ENCODE measurements at regions not wholly inside any gene's neighbourhood (a gene's known extent, or its start where the extent isn't known, plus 50 kb on each side); places are given as distances from the start of the nearest gene placed in this dataset.

DNA sequence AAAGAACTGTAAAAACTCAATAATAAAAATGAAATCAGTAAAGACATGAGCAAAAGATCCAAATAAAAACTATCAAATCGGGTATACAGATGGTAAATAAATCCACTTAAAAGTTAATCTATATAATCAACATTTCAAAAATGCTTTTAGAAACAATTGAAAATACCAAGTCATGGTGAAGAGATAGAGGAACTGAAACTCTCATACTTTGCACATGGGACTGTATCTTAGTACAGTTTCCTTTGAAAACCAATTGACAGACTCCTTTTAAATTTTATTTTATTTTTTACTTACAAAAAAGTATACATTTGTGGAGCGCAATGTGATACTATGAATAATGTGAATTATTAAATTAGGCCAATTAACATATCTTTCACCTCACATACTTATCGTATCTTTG, 98.6 kb upstream of the FAR2 start:
- ATAC-seq = no peak
- no peaks in the 10 kb centered on the region for H3K9me3 ChIP-seq
- TF ChIP-seq, protein P1, sequence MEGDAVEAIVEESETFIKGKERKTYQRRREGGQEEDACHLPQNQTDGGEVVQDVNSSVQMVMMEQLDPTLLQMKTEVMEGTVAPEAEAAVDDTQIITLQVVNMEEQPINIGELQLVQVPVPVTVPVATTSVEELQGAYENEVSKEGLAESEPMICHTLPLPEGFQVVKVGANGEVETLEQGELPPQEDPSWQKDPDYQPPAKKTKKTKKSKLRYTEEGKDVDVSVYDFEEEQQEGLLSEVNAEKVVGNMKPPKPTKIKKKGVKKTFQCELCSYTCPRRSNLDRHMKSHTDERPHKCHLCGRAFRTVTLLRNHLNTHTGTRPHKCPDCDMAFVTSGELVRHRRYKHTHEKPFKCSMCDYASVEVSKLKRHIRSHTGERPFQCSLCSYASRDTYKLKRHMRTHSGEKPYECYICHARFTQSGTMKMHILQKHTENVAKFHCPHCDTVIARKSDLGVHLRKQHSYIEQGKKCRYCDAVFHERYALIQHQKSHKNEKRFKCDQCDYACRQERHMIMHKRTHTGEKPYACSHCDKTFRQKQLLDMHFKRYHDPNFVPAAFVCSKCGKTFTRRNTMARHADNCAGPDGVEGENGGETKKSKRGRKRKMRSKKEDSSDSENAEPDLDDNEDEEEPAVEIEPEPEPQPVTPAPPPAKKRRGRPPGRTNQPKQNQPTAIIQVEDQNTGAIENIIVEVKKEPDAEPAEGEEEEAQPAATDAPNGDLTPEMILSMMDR (IDR thresholded peaks at IDR 0.05) = no peak
- H3K4me3 ChIP-seq = no peak overlapping the region
- no peak for DNase-seq
- intact Hi-C loops (cut with DNase I, micrococcal nuclease) = no loop called here
- H3K4me1 ChIP-seq (ENCODE audit: low read depth) = no peaks in the 10 kb centered on the region
- no peaks in the 10 kb centered on the region for H3K36me3 ChIP-seq (ENCODE audit: low read depth)

DNA sequence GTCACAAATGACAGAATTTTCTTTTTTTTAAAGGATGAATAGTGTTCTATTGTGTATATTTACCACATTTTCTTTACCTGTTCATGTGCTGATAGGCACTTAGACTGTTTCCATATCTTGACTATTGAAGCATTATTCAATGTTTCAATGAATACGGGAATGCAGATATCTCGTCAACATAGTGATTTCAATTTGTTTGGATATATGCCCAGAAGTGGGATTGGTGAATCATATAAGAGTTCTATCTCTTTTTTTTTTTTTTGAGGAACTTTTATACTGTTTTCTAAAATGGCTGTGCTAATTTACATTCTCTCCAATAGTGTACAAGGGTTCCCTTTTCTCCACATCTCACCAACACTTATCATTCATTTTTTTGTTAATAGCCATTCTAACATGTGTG, 97.9 kb upstream of the FAR2 start:
- Histone ChIP-seq H3K4me3 (no peak overlapping the region), H3K4me1 (ENCODE audit: low read depth) (no peaks in the 10 kb centered on the region), H3K36me3 (ENCODE audit: low read depth) (no peaks in the 10 kb centered on the region), H3K9me3 (no peaks in the 10 kb centered on the region)
- intact Hi-C loops (cut with DNase I, micrococcal nuclease) = no loop called here
- DNase-seq (no peak), ATAC-seq (no peak)
- TF ChIP-seq, protein P1 (IDR thresholded peaks at IDR 0.05) = no peak

DNA sequence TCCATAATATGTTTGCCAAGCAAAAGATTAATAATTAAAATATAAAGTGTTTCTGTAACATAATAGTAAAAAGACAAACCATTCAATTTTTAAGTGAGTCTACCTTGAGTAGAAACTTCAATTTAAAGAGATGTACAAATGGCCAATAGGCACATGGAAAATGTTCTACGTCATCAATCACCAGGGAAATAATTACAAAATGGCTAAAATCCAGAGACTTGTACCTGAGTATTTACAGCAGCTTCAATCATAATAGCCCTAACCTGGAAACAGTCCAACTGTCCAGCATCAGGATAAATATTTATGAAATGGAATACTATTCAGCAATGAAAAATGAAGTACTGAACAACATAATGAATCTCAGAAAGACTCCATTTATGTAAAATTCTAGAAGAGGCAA, 95.5 kb upstream of the FAR2 start:
- no peak for DNase-seq
- Histone ChIP-seq H3K4me3 (no peak overlapping the region), H3K36me3 (ENCODE audit: low read depth) (no peaks in the 10 kb centered on the region), H3K4me1 (ENCODE audit: low read depth) (no peaks in the 10 kb centered on the region), H3K9me3 (no peaks in the 10 kb centered on the region)
- TF ChIP-seq, protein P1 (IDR thresholded peaks at IDR 0.05) = no peak
- ATAC-seq = no peak
- intact Hi-C loops (cut with DNase I, micrococcal nuclease) = no loop called here

DNA sequence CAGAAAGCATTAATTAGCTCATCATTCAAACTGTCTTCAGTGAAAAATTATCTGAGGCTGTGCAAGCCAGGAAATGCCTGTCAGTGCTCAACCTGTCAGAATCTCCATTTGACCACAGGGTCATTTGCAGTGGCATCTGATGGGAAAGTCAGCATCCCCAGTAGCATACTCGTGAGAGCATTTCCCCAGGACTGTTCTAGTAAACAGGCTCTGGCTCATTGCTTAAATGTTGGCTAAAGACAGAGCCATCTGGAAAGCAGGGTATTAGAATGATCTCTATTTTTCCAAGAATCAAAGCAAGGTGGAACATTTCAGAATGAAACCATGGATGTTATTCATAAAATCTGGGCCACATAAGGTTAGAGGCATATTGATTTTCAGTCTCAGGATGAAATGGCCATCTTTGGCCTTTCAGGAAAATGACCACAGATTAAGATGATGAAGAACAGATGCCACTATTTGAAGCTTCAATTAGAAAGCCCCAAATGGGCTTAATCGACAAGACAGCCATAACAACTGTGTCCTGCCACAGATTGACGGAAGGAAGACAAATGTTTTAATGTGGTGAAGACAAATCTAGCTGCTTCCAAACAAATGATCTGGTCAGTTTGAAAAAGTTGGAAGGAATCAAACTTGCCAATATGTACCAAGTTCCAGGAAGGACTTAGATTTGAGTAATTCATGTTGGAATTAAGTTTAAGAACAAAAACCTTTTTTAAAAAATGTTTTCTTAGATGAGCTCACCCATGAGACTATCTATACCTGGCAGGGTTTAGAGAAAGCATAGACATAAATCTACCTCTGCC, 94.0 kb upstream of the FAR2 start:
- TF ChIP-seq, protein P1 (IDR thresholded peaks at IDR 0.05) = no peak
- H3K9me3 ChIP-seq = no peaks in the 10 kb centered on the region
- intact Hi-C loops (cut with DNase I, micrococcal nuclease) = no loop called here
- no peak overlapping the region for H3K4me3 ChIP-seq
- ATAC-seq = no peak
- H3K4me1 ChIP-seq (ENCODE audit: low read depth) = no peaks in the 10 kb centered on the region
- no peak for DNase-seq
- H3K36me3 ChIP-seq (ENCODE audit: low read depth) = no peaks in the 10 kb centered on the region

DNA sequence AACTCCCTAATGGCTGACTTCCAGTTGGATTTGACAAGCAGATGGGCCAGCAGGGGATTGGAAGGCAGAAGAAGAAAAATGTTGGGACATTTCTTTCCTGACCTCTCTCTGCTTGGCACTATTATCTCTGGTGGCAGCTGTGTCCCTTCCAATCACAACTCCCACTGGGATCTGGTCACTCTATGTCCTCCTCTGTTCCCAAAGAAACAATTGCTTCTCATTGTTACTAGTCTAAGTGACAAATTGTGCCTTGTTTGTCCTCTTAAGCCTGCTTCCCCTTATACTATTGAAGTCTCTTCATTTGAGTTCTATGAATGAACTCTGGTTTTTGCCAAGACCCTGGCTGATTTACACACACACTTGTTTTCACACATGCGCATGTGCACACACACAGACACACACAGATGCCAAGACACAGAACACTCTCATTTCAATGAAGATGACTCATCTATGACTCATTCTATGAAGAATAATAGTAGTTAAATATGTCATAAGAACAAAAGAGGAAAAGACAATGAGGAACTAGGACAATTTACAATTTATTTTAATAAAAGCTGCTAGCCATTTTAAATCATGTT, 83.0 kb upstream of the FAR2 start:
- DNase-seq (no peak), ATAC-seq (no peak)
- Histone ChIP-seq H3K4me3 (no peak overlapping the region), H3K4me1 (ENCODE audit: low read depth) (no peaks in the 10 kb centered on the region), H3K36me3 (ENCODE audit: low read depth) (no peaks in the 10 kb centered on the region), H3K9me3 (no peaks in the 10 kb centered on the region)
- TF ChIP-seq, protein P1 (IDR thresholded peaks at IDR 0.05) = no peak
- intact Hi-C loops (cut with DNase I, micrococcal nuclease) = loop anchor here in 1 of 2 donors (10.0 kb wide), 1 partner anchor 249 kb away; no protein-coding TSS in a partner anchor

All from mucosa of descending colon (tissue), 3 donors.